GM06990 (cell line): ENCODE measurements at regions not wholly inside any gene's neighbourhood (a gene's known extent, or its start where the extent isn't known, plus 50 kb on each side); places are given as distances from the start of the nearest gene placed in this dataset.

Experiments
- DNase-seq: peaks from one replicate; pipeline ENCODE4 v3.0.0-alpha.2; 2011; ENCODE audit not compliant: insufficient read length; ENCODE audit errors: extremely low read depth
- H3K27me3 ChIP-seq: replicated peaks from 2 replicates; pipeline ENCODE4 v1.6.0; 2011; ENCODE audit warnings: low read length; ENCODE audit not compliant: control insufficient read depth, insufficient read depth
- H3K36me3 ChIP-seq: 2 replicates; pipeline ENCODE4 v1.5.1; 2011; ENCODE audit warnings: low read length; ENCODE audit not compliant: control insufficient read depth, insufficient read depth
- H3K4me3 ChIP-seq: replicated peaks from 2 replicates; pipeline ENCODE4 v1.5.1; 2011; ENCODE audit warnings: low read depth, mild to moderate bottlenecking, control low read depth, low read length
- TF ChIP-seq, protein P1 (sequence below): IDR thresholded peaks from 2 replicates; pipeline ENCODE4 v1.5.1; 2011; ENCODE audit warnings: low read length, control low read depth, mild to moderate bottlenecking, inconsistent platforms; ENCODE audit not compliant: insufficient read depth, poor library complexity, severe bottlenecking

GRCh38 chr2:105977807-105978206, 216.3 kb downstream of the UXS1 start:
- no peak for DNase-seq
- H3K4me3 ChIP-seq: no peak overlapping the region
- TF ChIP-seq, protein P1, sequence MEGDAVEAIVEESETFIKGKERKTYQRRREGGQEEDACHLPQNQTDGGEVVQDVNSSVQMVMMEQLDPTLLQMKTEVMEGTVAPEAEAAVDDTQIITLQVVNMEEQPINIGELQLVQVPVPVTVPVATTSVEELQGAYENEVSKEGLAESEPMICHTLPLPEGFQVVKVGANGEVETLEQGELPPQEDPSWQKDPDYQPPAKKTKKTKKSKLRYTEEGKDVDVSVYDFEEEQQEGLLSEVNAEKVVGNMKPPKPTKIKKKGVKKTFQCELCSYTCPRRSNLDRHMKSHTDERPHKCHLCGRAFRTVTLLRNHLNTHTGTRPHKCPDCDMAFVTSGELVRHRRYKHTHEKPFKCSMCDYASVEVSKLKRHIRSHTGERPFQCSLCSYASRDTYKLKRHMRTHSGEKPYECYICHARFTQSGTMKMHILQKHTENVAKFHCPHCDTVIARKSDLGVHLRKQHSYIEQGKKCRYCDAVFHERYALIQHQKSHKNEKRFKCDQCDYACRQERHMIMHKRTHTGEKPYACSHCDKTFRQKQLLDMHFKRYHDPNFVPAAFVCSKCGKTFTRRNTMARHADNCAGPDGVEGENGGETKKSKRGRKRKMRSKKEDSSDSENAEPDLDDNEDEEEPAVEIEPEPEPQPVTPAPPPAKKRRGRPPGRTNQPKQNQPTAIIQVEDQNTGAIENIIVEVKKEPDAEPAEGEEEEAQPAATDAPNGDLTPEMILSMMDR: no peak
- H3K36me3 ChIP-seq: no peaks in the 10 kb centered on the region
- H3K27me3 ChIP-seq: no peaks in the 10 kb centered on the region

DNA sequence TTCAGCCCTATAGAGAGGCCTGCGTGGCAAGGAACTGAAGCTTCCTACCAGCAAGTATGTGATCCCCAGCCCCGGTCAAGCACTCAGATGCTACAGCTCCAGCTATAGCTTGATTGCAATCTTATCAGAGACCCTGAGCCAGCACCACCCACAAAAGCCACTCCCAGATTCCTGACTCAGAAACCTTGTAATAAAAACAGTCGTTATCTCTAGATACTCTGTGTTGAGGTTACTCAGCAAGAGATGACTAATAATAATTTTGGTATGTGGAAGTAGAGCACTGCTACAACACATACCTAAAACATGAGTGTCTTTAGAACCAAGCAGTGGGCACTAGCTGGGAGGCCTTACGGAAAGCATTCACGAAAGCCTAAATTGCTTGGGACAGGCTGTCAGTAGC, 216.9 kb downstream of the UXS1 start:
- TF ChIP-seq, protein P1: no peak
- no peak overlapping the region for H3K4me3 ChIP-seq
- no peaks in the 10 kb centered on the region for H3K27me3 ChIP-seq
- H3K36me3 ChIP-seq: no peaks in the 10 kb centered on the region
- no peak for DNase-seq

- Histone ChIP-seq H3K4me3 (no peak overlapping the region), H3K36me3 (no peaks in the 10 kb centered on the region), H3K27me3 (no peaks in the 10 kb centered on the region)
- DNase-seq: no peak
- TF ChIP-seq, protein P1: no peak
These were observed 219.3 kb downstream of the UXS1 start for GRCh38 chr2:105974812-105975211.

DNA sequence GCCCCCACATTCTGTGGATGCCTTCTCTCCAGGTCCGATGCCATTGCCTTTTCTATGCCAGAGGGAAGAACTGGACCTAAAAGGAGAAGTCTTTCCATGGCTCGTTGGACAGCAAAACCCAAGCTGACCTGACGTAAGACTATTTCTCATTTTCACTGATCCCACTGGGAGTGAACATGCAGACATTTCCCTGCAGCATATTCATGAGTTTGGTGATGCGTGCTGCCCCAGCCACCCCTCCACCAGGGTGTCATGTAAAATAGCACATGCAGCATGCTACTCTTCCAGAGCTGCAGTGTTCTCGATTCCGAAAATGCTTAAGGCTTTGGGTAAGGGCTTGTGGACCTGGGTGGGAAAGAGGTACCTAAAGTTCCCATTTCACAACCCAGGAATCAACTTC, 221.2 kb downstream of the UXS1 start:
- TF ChIP-seq, protein P1: no peak
- Histone ChIP-seq H3K4me3 (no peak overlapping the region), H3K27me3 (no peaks in the 10 kb centered on the region), H3K36me3 (no peaks in the 10 kb centered on the region)
- DNase-seq: no peak

DNA sequence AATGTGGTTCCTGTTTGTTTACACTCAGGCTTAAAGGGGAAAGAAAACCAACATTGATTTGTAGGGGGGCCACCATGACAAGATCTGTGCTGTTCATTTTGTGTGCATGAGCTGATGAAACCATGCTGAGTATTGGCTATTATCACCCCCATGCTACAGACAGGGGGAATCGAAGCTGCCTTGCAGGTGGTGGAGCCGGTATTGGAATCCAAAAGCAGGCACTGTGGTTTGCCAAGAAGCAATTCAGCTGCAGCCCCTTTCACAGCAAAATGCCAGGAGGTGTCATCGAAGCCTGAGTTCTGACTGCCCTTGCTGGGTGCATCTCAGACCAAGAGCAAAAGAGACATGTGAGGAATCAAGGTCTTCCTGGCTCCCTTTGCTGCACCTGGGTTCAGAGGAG, 221.9 kb downstream of the UXS1 start:
- Histone ChIP-seq H3K27me3 (no peaks in the 10 kb centered on the region), H3K4me3 (no peak overlapping the region)

DNA sequence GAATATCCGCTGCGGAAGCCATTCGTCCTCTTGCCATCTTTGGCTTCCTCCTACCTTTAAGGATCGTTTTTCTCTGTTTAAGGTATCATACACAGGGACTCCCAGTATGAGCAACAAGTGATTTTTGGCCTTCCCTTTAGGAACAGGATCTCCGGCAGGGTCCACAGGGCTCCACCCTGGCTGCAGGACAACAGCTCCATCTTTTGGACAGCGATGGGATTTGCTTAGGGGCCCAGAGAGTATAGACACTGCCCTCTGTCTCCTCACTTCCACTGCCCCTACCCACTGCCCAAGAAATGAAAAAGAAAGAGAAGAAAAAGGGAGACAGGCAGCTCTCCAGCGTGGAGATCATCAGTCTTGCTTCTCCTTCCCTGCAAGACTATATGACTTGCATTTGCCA, 224.5 kb downstream of the UXS1 start:
- Histone ChIP-seq H3K4me3 (no peak overlapping the region), H3K36me3 (no peaks in the 10 kb centered on the region), H3K27me3 (no peaks in the 10 kb centered on the region)
- no peak for DNase-seq
- TF ChIP-seq, protein P1: peak; percentile 45

More for the DNA sequence above, 221.9 kb downstream of the UXS1 start:
- TF ChIP-seq, protein P1: no peak
- H3K36me3 ChIP-seq: no peaks in the 10 kb centered on the region
- DNase-seq: no peak
